Fibroblast of pulmonary artery (primary cell): ENCODE measurements at regions not wholly inside any gene's neighbourhood (a gene's known extent, or its start where the extent isn't known, plus 50 kb on each side); places are given as distances from the start of the nearest gene placed in this dataset.

Experiments
- DNase-seq: peaks from one replicate; pipeline ENCODE4 v3.0.0-alpha.2; 2010; ENCODE audit warnings: low read depth
- H3K4me3 ChIP-seq: replicated peaks from 2 replicates; pipeline ENCODE4 v1.5.1; 2011; ENCODE audit warnings: low read depth, mild to moderate bottlenecking, control low read depth, low read length, moderate library complexity
- TF ChIP-seq, protein P1 (sequence below): IDR thresholded peaks from 2 replicates; pipeline ENCODE4 v1.5.1; 2011; ENCODE audit warnings: mild to moderate bottlenecking, control low read depth, low read length, inconsistent platforms; ENCODE audit errors: missing control alignments

DNA sequence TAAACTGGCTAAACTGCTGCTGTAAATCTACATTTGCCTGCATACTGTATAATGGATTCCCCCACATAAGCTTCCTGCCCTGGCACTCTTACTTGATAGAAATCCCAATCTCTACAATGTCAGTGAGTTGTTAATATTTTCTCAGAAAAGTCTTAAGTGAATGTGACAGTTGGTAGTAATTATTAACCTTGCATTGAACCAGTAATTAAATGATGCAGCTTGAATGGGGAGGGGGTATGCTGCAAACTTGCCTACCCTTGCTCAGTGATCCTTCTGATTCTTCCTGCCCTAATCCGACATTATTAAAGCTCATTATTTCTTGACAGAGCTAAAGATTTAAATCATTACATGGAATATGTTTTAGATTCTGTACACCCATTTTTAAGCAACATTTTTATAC is 119.0 kb upstream of the CDH7 start:
- TF ChIP-seq, protein P1, sequence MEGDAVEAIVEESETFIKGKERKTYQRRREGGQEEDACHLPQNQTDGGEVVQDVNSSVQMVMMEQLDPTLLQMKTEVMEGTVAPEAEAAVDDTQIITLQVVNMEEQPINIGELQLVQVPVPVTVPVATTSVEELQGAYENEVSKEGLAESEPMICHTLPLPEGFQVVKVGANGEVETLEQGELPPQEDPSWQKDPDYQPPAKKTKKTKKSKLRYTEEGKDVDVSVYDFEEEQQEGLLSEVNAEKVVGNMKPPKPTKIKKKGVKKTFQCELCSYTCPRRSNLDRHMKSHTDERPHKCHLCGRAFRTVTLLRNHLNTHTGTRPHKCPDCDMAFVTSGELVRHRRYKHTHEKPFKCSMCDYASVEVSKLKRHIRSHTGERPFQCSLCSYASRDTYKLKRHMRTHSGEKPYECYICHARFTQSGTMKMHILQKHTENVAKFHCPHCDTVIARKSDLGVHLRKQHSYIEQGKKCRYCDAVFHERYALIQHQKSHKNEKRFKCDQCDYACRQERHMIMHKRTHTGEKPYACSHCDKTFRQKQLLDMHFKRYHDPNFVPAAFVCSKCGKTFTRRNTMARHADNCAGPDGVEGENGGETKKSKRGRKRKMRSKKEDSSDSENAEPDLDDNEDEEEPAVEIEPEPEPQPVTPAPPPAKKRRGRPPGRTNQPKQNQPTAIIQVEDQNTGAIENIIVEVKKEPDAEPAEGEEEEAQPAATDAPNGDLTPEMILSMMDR, result no peak
- H3K4me3 ChIP-seq, result no peak overlapping the region
- no peak for DNase-seq

DNA sequence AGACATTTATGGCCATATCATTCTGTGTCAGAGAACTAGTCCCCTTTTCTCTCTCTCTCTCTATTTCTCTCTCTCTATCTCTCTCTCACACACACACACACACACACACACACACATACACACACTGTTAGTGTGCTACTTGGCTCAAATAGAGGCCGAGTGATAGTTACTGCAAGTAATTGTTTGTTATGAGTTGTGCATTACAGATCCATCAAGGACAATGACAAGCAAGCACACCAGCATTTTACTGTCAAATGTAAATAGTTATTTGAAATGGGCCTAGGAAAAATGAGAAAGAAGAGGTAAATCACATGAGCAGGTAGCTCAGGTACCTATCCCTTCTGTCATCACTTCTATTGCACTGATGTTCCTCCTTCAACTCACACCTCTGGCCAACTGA is 122.4 kb upstream of the CDH7 start:
- H3K4me3 ChIP-seq, result no peak overlapping the region
- DNase-seq, result no peak
- TF ChIP-seq, protein P1, result no peak

DNA sequence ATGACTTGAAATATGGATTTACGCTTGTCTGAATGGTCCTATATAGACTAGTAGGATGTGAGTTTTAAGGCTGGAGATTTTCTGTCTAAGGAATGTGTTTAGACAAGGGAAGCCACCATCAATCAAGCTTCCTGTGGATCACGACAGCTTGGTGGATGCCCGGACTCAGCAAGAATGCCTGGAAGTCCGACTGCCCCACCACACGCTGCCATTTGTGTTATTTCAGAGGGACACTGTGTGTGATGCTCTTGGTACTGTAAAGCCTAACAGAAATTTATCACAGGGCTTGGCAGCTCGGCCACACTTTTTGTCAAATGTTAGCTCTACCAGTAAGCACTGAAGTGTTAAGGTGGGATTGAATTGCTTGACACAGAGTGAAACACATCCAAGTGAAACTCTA is 127.1 kb upstream of the CDH7 start:
- H3K4me3 ChIP-seq, result no peak overlapping the region
- no peak for DNase-seq
- TF ChIP-seq, protein P1, result no peak

DNA sequence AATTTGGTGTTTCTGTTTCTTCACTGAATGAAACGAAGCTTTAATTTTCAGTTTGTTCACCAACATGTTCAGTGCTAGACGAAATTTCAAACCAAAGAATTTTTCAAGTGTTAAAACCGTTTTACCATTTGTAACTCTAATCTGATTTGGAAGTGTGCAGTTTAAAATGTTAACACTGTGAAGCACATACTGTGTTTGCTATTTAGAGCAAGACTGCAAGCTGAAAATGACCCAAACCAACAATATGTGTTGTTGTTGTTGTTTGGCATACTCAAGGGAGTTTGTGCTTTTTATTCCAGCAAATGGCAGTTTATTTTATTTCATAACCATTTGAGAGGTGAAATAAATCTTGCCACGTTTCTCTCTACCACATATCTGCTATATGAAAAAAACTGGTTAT is 128.4 kb upstream of the CDH7 start:
- no peak overlapping the region for H3K4me3 ChIP-seq
- no peak for DNase-seq
- TF ChIP-seq, protein P1, result no peak

DNA sequence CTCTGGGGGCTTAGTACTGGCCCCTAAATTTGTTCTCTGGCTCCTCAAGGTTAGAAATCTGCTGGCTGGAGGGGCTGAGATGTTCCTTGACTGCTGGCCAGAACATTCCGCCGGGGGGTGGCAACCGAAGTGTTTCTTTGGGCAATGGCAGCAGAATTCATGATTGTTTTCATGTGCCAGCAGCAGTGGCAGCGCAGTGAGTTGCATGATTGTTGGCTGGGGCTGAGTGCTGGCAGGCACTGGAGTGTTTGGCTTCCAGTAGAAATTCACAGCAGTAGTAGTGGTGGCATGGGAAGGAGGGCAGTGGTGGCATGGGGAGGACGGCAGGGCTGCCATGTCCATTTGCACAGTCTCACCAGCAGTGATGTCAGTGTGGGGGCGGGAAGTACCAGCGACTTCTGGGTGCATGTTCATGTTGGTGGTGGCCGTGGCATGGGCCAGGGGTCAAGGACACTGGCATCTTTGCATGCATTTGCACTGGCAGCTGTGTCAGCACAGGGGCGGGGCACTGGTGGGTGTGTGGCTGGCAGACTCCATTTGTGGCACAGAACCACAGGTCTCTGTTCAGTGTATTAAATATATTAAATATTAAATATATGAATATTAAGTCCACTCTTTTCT is 130.6 kb upstream of the CDH7 start:
- no peak overlapping the region for H3K4me3 ChIP-seq
- DNase-seq, result no peak
- TF ChIP-seq, protein P1, result no peak

DNA sequence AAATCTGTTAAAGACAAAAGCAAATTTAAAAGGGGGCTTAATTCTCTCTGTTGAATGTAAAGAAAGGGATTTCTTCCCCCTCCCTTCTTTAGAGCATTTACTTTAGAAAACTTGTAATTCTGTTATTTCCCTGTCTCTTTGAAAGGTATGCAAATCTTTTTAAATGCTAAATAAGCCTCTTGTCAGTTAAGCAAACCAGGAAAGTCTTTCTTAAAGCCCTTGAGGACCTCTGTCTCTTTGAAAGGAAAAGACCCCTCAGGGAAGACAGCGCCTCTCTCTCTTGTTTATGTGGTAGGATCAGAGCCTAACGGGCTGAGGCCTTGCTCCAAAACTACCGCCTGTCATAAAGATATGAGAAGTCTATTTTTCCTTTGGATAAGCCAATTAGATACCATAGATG is 139.9 kb upstream of the CDH7 start:
- TF ChIP-seq, protein P1, result no peak
- no peak overlapping the region for H3K4me3 ChIP-seq
- DNase-seq, result no peak

DNA sequence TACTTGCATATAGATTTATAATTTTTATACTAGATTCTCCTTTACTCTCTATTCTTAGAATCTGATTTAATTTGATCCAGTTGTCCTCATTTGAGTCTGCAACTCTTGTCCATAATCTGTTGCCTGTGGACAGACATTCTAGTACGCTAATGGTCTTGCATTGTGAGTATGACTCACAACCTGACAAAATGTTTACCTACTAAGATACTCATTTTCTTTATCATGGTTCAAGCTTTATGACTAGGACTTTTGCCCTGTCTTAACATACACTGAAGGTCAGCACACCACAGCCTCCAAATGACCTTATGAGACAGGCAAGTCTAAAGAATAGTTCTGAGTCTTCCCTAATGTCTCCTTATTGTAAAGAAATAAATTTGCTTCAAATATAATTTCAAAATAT is 142.3 kb upstream of the CDH7 start:
- no peak for DNase-seq
- H3K4me3 ChIP-seq, result no peak overlapping the region
- TF ChIP-seq, protein P1, result no peak
